ENCODE measurements at regions not wholly inside any gene's neighbourhood (a gene's known extent, or its start where the extent isn't known, plus 50 kb on each side); places are given as distances from the start of the nearest gene placed in this dataset.

- TF ChIP-seq CTCF (conservative IDR thresholded peaks at IDR 0.05 in 1 of 2, IDR thresholded peaks at IDR 0.05 in 1 of 2; ENCODE audit: extremely low read depth in 1 of 2, insufficient read depth in 1 of 2, low read depth in 1 of 2, low read length in 2 of 2), result no peak
- TF ChIP-seq EZH2 (IDR thresholded peaks at IDR 0.05; ENCODE audit: borderline replicate concordance, low read length), result no peak
These were observed 192.8 kb downstream of the HUNK start for GRCh38 chr21:32065654-32066053.

Measured in mammary epithelial cell (primary cell).